Left colon (tissue), 2 donors: ENCODE measurements at regions not wholly inside any gene's neighbourhood (a gene's known extent, or its start where the extent isn't known, plus 50 kb on each side); places are given as distances from the start of the nearest gene placed in this dataset.
A peak's percentile ranks its signal among the peaks of the same experiment; 100 is the strongest.
"Not testable (repeated sequence)": the region's sequence is repeated elsewhere in the genome, so short reads cannot be mapped to it uniquely, and the experiment has no call there.

Source experiments
- ATAC-seq: fragments of 200-7000 bp; cut with Tn5 transposase; one replicate; pipeline ENCODE4 v1.9.1; 2020; ENCODE audit warnings: mild to moderate bottlenecking, moderate library complexity
- DNase-seq, 2 donors: peaks; one replicate each; pipeline ENCODE4 v3.0.0-alpha.2; 2020
- intact Hi-C, 2 donors: fragments of 100-400 bp; cut with DNase I in 1 of 2; cut with micrococcal nuclease in 1 of 2; formaldehyde crosslinking; loops; one replicate each; pipeline versions ENCODE4 v1.11.2 to v1.14.0; 2022; cut with DNase I, micrococcal nuclease
- donor health status: DM: no; HTN: no; CAD: no.
- donor health status: DM: yes; HTN: yes; CAD: no.

GRCh38 chr19:33997690-33998089 lies 174.6 kb upstream of the LSM14A start:
- no peak for DNase-seq

GRCh38 chr19:33998302-33998701 lies 174.0 kb upstream of the LSM14A start:
- intact Hi-C loops: loop anchor here in 1 of 2 donors (10.0 kb wide), 1 partner anchor 214 kb away; no protein-coding TSS in a partner anchor
- DNase-seq (no peak), ATAC-seq (no peak)

More at GRCh38 chr19:33997690-33998089, 174.6 kb upstream of the LSM14A start:
- no peak for ATAC-seq
- intact Hi-C loops: loop anchor here in 1 of 2 donors (10.0 kb wide), 1 partner anchor 213 kb away; no protein-coding TSS in a partner anchor

GRCh38 chr19:33998739-33999345 lies 173.5 kb upstream of the LSM14A start:
- no peak for ATAC-seq
- intact Hi-C loops: loop anchor here in 1 of 2 donors (10.0 kb wide), 1 partner anchor 214 kb away; no protein-coding TSS in a partner anchor
- no peak for DNase-seq

- intact Hi-C loops: no loop called here
- no peak for ATAC-seq
- no peak for DNase-seq
Measured at GRCh38 chr19:34017024-34017423, 155.3 kb upstream of the LSM14A start.

- intact Hi-C loops: no loop called here
- no peak for DNase-seq
- no peak for ATAC-seq
Measured at GRCh38 chr19:34017601-34018000, 154.7 kb upstream of the LSM14A start.

GRCh38 chr19:34018546-34018945 lies 153.8 kb upstream of the LSM14A start:
- ATAC-seq (no peak), DNase-seq (no peak)
- intact Hi-C loops: no loop called here

GRCh38 chr19:34023381-34023780 lies 148.9 kb upstream of the LSM14A start:
- DNase-seq: no peak
- intact Hi-C loops: no loop called here
- ATAC-seq: no peak

- intact Hi-C loops: no loop called here
- ATAC-seq: no peak
Measured at GRCh38 chr19:34033880-34034279, 138.4 kb upstream of the LSM14A start.

GRCh38 chr19:34034318-34034846 lies 137.9 kb upstream of the LSM14A start:
- DNase-seq (no peak), ATAC-seq (no peak)
- intact Hi-C loops: no loop called here

More at GRCh38 chr19:34033880-34034279, 138.4 kb upstream of the LSM14A start:
- DNase-seq: no peak

- DNase-seq (peak; percentile 38 to 70), ATAC-seq (peak; percentile 33)
- intact Hi-C loops: loop anchor here in 1 of 2 donors (10.0 kb wide), 1 partner anchor 103 kb away; no protein-coding TSS in a partner anchor
Measured at GRCh38 chr19:34041925-34042521, 130.3 kb upstream of the LSM14A start.

- no peak for ATAC-seq
- DNase-seq: no peak
- intact Hi-C loops: loop anchor here in 1 of 2 donors (10.0 kb wide), 1 partner anchor 101 kb away; no protein-coding TSS in a partner anchor
Measured at GRCh38 chr19:34044021-34044420, 128.3 kb upstream of the LSM14A start.

GRCh38 chr19:34049944-34050343 lies 122.4 kb upstream of the LSM14A start:
- intact Hi-C loops: loop anchor here in 1 of 2 donors (10.0 kb wide), 1 partner anchor 95 kb away; no protein-coding TSS in a partner anchor

GRCh38 chr19:34050430-34050829 lies 121.9 kb upstream of the LSM14A start:
- ATAC-seq, DNase-seq, intact Hi-C loops: not testable (repeated sequence)

More at GRCh38 chr19:34049944-34050343, 122.4 kb upstream of the LSM14A start:
- no peak for ATAC-seq
- DNase-seq: no peak

- no peak for DNase-seq
- ATAC-seq: no peak
- intact Hi-C loops: no loop called here
Measured at GRCh38 chr19:34051255-34051654, 121.0 kb upstream of the LSM14A start.

GRCh38 chr19:34057155-34057554 lies 115.1 kb upstream of the LSM14A start:
- ATAC-seq (no peak), DNase-seq (no peak)
- intact Hi-C loops: no loop called here

GRCh38 chr19:34066007-34066643 lies 106.2 kb upstream of the LSM14A start:
- ATAC-seq: no peak
- intact Hi-C loops: no loop called here
- DNase-seq: no peak

GRCh38 chr19:34067861-34068271 lies 104.4 kb upstream of the LSM14A start:
- ATAC-seq (no peak), DNase-seq (no peak)
- intact Hi-C loops: no loop called here

GRCh38 chr19:34075661-34076091 lies 96.6 kb upstream of the LSM14A start:
- intact Hi-C loops: no loop called here

GRCh38 chr19:34082289-34083077 lies 89.8 kb upstream of the LSM14A start:
- no peak for DNase-seq
- ATAC-seq: no peak
- intact Hi-C loops: no loop called here

More at GRCh38 chr19:34075661-34076091, 96.6 kb upstream of the LSM14A start:
- ATAC-seq (no peak), DNase-seq (no peak)
